IMR-90 (cell line): ENCODE measurements at regions not wholly inside any gene's neighbourhood (a gene's known extent, or its start where the extent isn't known, plus 50 kb on each side); places are given as distances from the start of the nearest gene placed in this dataset.

Experiments used
- ATAC-seq: fragments of 200-7000 bp; cut with Tn5 transposase; 2 replicates; pipeline ENCODE4 v1.9.1; 2020; ENCODE audit warnings: low read depth, mild to moderate bottlenecking, moderate library complexity
- BruUV-seq: library from RNA; stranded (reverse); fragments of 400-500 nt; replicated peaks from 2 replicates; lab custom pipeline; 2021; lab: Mats Ljungman, UMichigan
- CTCF ChIA-PET: fragments of 300-600 bp; formaldehyde crosslinking; extraction: SDS; loops from one replicate; lab custom pipeline; 2021; ENCODE audit warnings: antibody characterized with exemption; lab: Yijun Ruan, JAX
- POLR2A ChIA-PET: fragments of 300-600 bp; sonication (Branson Sonifier 250); formaldehyde crosslinking; loops from one replicate; lab custom pipeline; 2022; ENCODE audit warnings: antibody characterized with exemption; ENCODE audit not compliant: unreplicated experiment; lab: Charles Lee
- DNase-seq: peaks from one replicate; pipeline ENCODE4 v3.0.0; 2013
- H2AFZ ChIP-seq: replicated peaks from 2 replicates; pipeline ENCODE3; 2013; ENCODE audit warnings: low read length, mild to moderate bottlenecking; ENCODE audit not compliant: poor library complexity
- H2AK5ac ChIP-seq: 2 replicates; pipeline ENCODE4 v1.6.1; 2013; ENCODE audit warnings: low read depth, low read length, inconsistent platforms
- H2AK9ac ChIP-seq: replicated peaks from 2 replicates; pipeline ENCODE3; 2013; ENCODE audit warnings: mild to moderate bottlenecking, low read depth, low read length, moderate library complexity; ENCODE audit not compliant: poor library complexity
- H2BK120ac ChIP-seq: 2 replicates; pipeline ENCODE4 v1.6.1; 2013; ENCODE audit warnings: low read depth, low read length, inconsistent platforms
- H2BK15ac ChIP-seq: 3 replicates; pipeline ENCODE4 v1.6.1; 2013; ENCODE audit warnings: low read depth, low read length, inconsistent platforms
- H2BK20ac ChIP-seq: 2 replicates; pipeline ENCODE4 v1.6.1; 2013; ENCODE audit warnings: low read depth, mild to moderate bottlenecking, inconsistent platforms, low read length, moderate library complexity
- H2BK5ac ChIP-seq: 2 replicates; pipeline ENCODE4 v1.6.1; 2013; ENCODE audit warnings: mild to moderate bottlenecking, low read depth, low read length, inconsistent platforms; ENCODE audit not compliant: poor library complexity, severe bottlenecking
- H3K14ac ChIP-seq: replicated peaks from 2 replicates; pipeline ENCODE4 v1.6.1; 2013; ENCODE audit warnings: low read depth, low read length, inconsistent platforms
- H3K18ac ChIP-seq: 2 replicates; pipeline ENCODE4 v1.6.1; 2013; ENCODE audit warnings: low read depth, low read length, control low read depth
- H3K23ac ChIP-seq: 2 replicates; pipeline ENCODE4 v1.6.1; 2013; ENCODE audit warnings: low read depth, low read length, inconsistent platforms
- H3K27ac ChIP-seq: 2 replicates; pipeline ENCODE4 v1.5.1; 2013; ENCODE audit warnings: mild to moderate bottlenecking, control low read depth, low read length; ENCODE audit not compliant: insufficient read depth
- H3K27me3 ChIP-seq: 2 replicates; pipeline ENCODE4 v1.6.1; 2013; ENCODE audit warnings: low read length; ENCODE audit not compliant: control insufficient read depth, insufficient read depth
- H3K36me3 ChIP-seq: 2 replicates; pipeline ENCODE4 v1.6.1; 2013; ENCODE audit warnings: low read length, mixed read lengths; ENCODE audit not compliant: control insufficient read depth, insufficient read depth
- H3K4ac ChIP-seq: 2 replicates; pipeline ENCODE4 v1.6.1; 2013; ENCODE audit warnings: low read depth, low read length, inconsistent platforms
- H3K4me1 ChIP-seq: 2 replicates; pipeline ENCODE4 v1.6.1; 2013; ENCODE audit warnings: low read length, mixed read lengths; ENCODE audit not compliant: control insufficient read depth, insufficient read depth
- H3K4me2 ChIP-seq: 2 replicates; pipeline ENCODE4 v1.6.1; 2013; ENCODE audit warnings: low read depth, mild to moderate bottlenecking, control low read depth, low read length, moderate library complexity
- H3K4me3 ChIP-seq: 2 replicates; pipeline ENCODE4 v1.5.1; 2013; ENCODE audit warnings: low read depth, mild to moderate bottlenecking, control low read depth, low read length, moderate library complexity; ENCODE audit not compliant: insufficient read depth
- H3K56ac ChIP-seq: 2 replicates; pipeline ENCODE4 v1.6.1; 2013; ENCODE audit warnings: low read length, inconsistent platforms; ENCODE audit not compliant: insufficient read depth; ENCODE audit errors: extremely low read depth
- H3K79me1 ChIP-seq, 2 experiments: 2 replicates each; pipeline ENCODE4 v1.6.1; 2013; ENCODE audit warnings: low read length in 2 of 2, inconsistent platforms in 1 of 2, low read depth in 1 of 2
- H3K9ac ChIP-seq: 2 replicates; pipeline ENCODE4 v1.6.1; 2013; ENCODE audit warnings: low read depth, low read length, control low read depth
- H3K9me1 ChIP-seq: 2 replicates; pipeline ENCODE4 v1.6.1; 2013; ENCODE audit warnings: low read length, inconsistent platforms; ENCODE audit not compliant: insufficient read depth
- H3K9me3 ChIP-seq: 2 replicates; pipeline ENCODE4 v1.6.1; 2013; ENCODE audit warnings: low read length; ENCODE audit not compliant: control insufficient read depth, insufficient read depth
- H4K20me1 ChIP-seq: 2 replicates; pipeline ENCODE4 v1.6.1; 2013; ENCODE audit warnings: low read length, inconsistent platforms; ENCODE audit not compliant: insufficient read depth
- H4K5ac ChIP-seq: 2 replicates; pipeline ENCODE4 v1.6.1; 2013; ENCODE audit warnings: mild to moderate bottlenecking, low read depth, low read length, control low read depth
- H4K8ac ChIP-seq, 2 experiments: 2 replicates each; pipeline ENCODE4 v1.6.1; 2013; ENCODE audit warnings: low read depth in 2 of 2, low read length in 2 of 2, control low read depth in 1 of 2, inconsistent platforms in 1 of 2
- H4K91ac ChIP-seq: 2 replicates; pipeline ENCODE4 v1.6.1; 2013; ENCODE audit warnings: low read depth, low read length, inconsistent platforms; ENCODE audit not compliant: insufficient read depth
- CHD1 ChIP-seq: IDR thresholded peaks from 2 replicates; pipeline ENCODE4 v1.6.1; 2012; ENCODE audit warnings: low read depth, low read length, improper control_type of control experiment
- FOS ChIP-seq: fragments of 150-350 bp; IDR thresholded peaks from 2 replicates; pipeline ENCODE4 v1.6.1; 2016; ENCODE audit warnings: low read depth, low read length
- MAFK ChIP-seq: IDR thresholded peaks from 2 replicates; pipeline ENCODE4 v1.6.1; 2012; ENCODE audit warnings: low read depth, low read length, improper control_type of control experiment
- NFE2L2 ChIP-seq: fragments of 150-350 bp; IDR thresholded peaks from 2 replicates; pipeline ENCODE4 v1.6.1; 2016; ENCODE audit warnings: low read depth, mild to moderate bottlenecking, low read length
- RFX5 ChIP-seq: IDR thresholded peaks from 2 replicates; pipeline ENCODE4 v1.8.0; 2012; ENCODE audit warnings: low read depth, mild to moderate bottlenecking, low read length, moderate library complexity
- WGBS, 2 experiments: methylation state at CpG; one replicate each; pipeline versions ENCODE4 v1.1.5 to v1.1.7; 2013; ENCODE audit warnings: missing lambda C conversion rate in 2 of 2; ENCODE audit not compliant: insufficient read length in 1 of 2; ENCODE audit errors: extremely low coverage in 2 of 2; 5-methylcytosine and 5-hydroxymethylcytosine counted together
- dilution Hi-C: fragments of 300-500 bp; cut with HindIII; formaldehyde crosslinking; loops from one replicate; pipeline ENCODE4 v1.14.3; 2018; ENCODE audit warnings: low sequenced_read_pairs; ENCODE audit not compliant: unreplicated experiment
- in situ Hi-C: fragments of 300-500 bp; cut with MboI; formaldehyde crosslinking; loops from 3 replicates; pipeline ENCODE4 v1.14.3; 2019; ENCODE audit warnings: low sequenced_read_pairs, inconsistent platforms, mixed read lengths
- intact Hi-C: fragments of 100-400 bp; cut with micrococcal nuclease; formaldehyde crosslinking; loops from 2 replicates; pipeline ENCODE4 v1.10.0; 2022
- TF ChIP-seq, protein P1 (sequence below): fragments of 150-350 bp; IDR thresholded peaks from 2 replicates; pipeline ENCODE4 v1.6.1; 2017; ENCODE audit warnings: mild to moderate bottlenecking, antibody characterized with exemption, low read length, low read depth

DNA sequence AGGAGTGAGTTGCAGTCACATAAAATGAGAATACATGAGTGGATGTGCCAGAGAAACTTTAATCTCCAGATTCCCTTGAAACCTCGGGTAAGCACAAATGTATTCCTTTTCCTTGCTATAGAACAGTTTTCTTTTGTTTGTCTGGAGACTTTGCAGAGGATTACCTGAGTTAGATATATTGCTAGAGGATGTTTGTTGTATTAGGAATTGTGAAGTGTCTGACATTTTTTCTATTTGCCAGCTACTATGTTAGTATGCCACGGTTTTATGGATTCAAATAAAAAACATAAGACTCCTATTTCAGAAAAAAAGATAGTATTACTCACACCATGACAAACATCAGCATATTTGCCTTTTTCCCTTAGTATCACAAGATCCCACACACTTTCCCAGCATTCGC lies 844.9 kb upstream of the SLITRK5 start:
- H3K4me1 ChIP-seq = no peaks in the 10 kb centered on the region
- H2BK20ac ChIP-seq = no peak overlapping the region
- no peak overlapping the region for H4K5ac ChIP-seq
- H3K27ac ChIP-seq = no peak overlapping the region
- H3K9ac ChIP-seq = no peak overlapping the region
- no peak overlapping the region for H3K23ac ChIP-seq
- H4K91ac ChIP-seq = no peak overlapping the region
- dilution Hi-C loops (no loop called here), in situ Hi-C loops (no loop called here), intact Hi-C loops (no loop called here)
- ChIA-PET CTCF (no interaction called here), POLR2A (no interaction called here)
- H2BK15ac ChIP-seq = no peak overlapping the region
- no peak overlapping the region for H3K4me2 ChIP-seq
- H3K4me3 ChIP-seq = no peak overlapping the region
- H2BK5ac ChIP-seq = no peak overlapping the region
- no peak overlapping the region for H3K14ac ChIP-seq
- H3K4ac ChIP-seq = no peak overlapping the region
- no peaks in the 10 kb centered on the region for H3K79me1 ChIP-seq
- H2AFZ ChIP-seq = no peak overlapping the region
- H2AK9ac ChIP-seq = no peak overlapping the region
- H3K36me3 ChIP-seq = no peaks in the 10 kb centered on the region
- no CpG with 5 or more reads among the region's 3 CpGs for whole genome bisulfite sequencing, 2 experiments
- no peak overlapping the region for H2BK120ac ChIP-seq
- no peaks in the 10 kb centered on the region for H3K9me3 ChIP-seq
- H3K27me3 ChIP-seq = no peaks in the 10 kb centered on the region
- no peak overlapping the region for H3K56ac ChIP-seq
- H3K18ac ChIP-seq = no peak overlapping the region
- no TSS peak for BruUV-seq
- ATAC-seq (no peak), DNase-seq (no peak)
- H3K9me1 ChIP-seq = no peaks in the 10 kb centered on the region
- TF ChIP-seq RFX5 = no peak
- TF ChIP-seq, protein P1, sequence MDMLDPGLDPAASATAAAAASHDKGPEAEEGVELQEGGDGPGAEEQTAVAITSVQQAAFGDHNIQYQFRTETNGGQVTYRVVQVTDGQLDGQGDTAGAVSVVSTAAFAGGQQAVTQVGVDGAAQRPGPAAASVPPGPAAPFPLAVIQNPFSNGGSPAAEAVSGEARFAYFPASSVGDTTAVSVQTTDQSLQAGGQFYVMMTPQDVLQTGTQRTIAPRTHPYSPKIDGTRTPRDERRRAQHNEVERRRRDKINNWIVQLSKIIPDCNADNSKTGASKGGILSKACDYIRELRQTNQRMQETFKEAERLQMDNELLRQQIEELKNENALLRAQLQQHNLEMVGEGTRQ = no peak
- TF ChIP-seq CHD1 = no peak
- no peak for TF ChIP-seq NFE2L2
- TF ChIP-seq MAFK = no peak
- no peak for TF ChIP-seq FOS
- H4K8ac ChIP-seq = no peak overlapping the region
- H2AK5ac ChIP-seq = no peak overlapping the region
- H4K20me1 ChIP-seq = no peaks in the 10 kb centered on the region
